Lung (tissue), 11 donors: ENCODE measurements at regions not wholly inside any gene's neighbourhood (a gene's known extent, or its start where the extent isn't known, plus 50 kb on each side); places are given as distances from the start of the nearest gene placed in this dataset.

ENCODE experiments used
- ATAC-seq: fragments of 200-7000 bp; cut with Tn5 transposase; one replicate; pipeline ENCODE4 v1.9.1; 2020; ENCODE audit warnings: moderate number of reproducible peaks; ENCODE audit not compliant: insufficient read depth, low FRiP score
- DNase-seq, 3 donors: peaks; one replicate each; pipeline ENCODE4 v3.0.0-alpha.2; 2013 to 2017
- H3K27ac ChIP-seq, 2 donors: one replicate each; pipeline ENCODE4 v1.5.1; 2013; ENCODE audit warnings: mild to moderate bottlenecking in 2 of 2, moderate library complexity in 2 of 2, control low read depth in 1 of 2, inconsistent platforms in 1 of 2, low read depth in 1 of 2, low read length in 1 of 2
- H3K27me3 ChIP-seq, 3 donors: one replicate each; pipeline ENCODE4 v1.5.1; 2013; ENCODE audit warnings: low read length in 2 of 3; ENCODE audit not compliant: control insufficient read depth in 3 of 3, insufficient read depth in 3 of 3
- H3K36me3 ChIP-seq, 4 donors: one replicate each; pipeline ENCODE4 v1.5.1; 2013; ENCODE audit warnings: low read length in 4 of 4, mild to moderate bottlenecking in 1 of 4, moderate library complexity in 1 of 4; ENCODE audit not compliant: control insufficient read depth in 4 of 4, insufficient read depth in 4 of 4
- H3K4me1 ChIP-seq, 5 donors: one replicate each; pipeline ENCODE4 v1.5.1; 2013; ENCODE audit warnings: low read length in 5 of 5, mild to moderate bottlenecking in 2 of 5, moderate library complexity in 1 of 5; ENCODE audit not compliant: control insufficient read depth in 5 of 5, insufficient read depth in 5 of 5
- H3K4me3 ChIP-seq: one replicate; pipeline ENCODE4 v1.5.1; 2013; ENCODE audit warnings: mild to moderate bottlenecking, control low read depth, moderate library complexity
- H3K9ac ChIP-seq, 2 donors: one replicate each; pipeline ENCODE4 v1.5.1; 2013; ENCODE audit warnings: low read length in 2 of 2, control low read depth in 1 of 2; ENCODE audit not compliant: insufficient read depth in 1 of 2
- H3K9me3 ChIP-seq, 4 donors: one replicate each; pipeline ENCODE4 v1.5.1; 2013; ENCODE audit warnings: low read length in 3 of 4, mild to moderate bottlenecking in 1 of 4, moderate library complexity in 1 of 4; ENCODE audit not compliant: control insufficient read depth in 4 of 4, insufficient read depth in 3 of 4
- CTCF ChIP-seq: IDR thresholded peaks from 2 replicates; pipeline ENCODE4 v1.5.1; 2012; ENCODE audit warnings: mild to moderate bottlenecking; ENCODE audit errors: control extremely low read depth, extremely low read depth
- WGBS, 2 donors: extraction: QIAGEN DNeasy Blood & Tissue Kit; methylation state at CpG; one replicate each; pipeline ENCODE4 v1.1.7; 2013; 5-methylcytosine and 5-hydroxymethylcytosine counted together
- donor health status: control.
- donor health status: control.
- donor health status: Bipolar disorder and iron deficiency.
- donor health status: healthy.
- donor health status: DM: yes; HTN: yes; CAD: no.

GRCh38 chr11:90851196-90851595 lies 628.3 kb upstream of the CHORDC1 start:
- no peak for DNase-seq
- Histone ChIP-seq H3K27ac (no peak overlapping the region), H3K27me3 (no peaks in the 10 kb centered on the region), H3K9ac (no peak overlapping the region), H3K36me3 (no peaks in the 10 kb centered on the region), H3K9me3 (no peaks in the 10 kb centered on the region), H3K4me1 (no peaks in the 10 kb centered on the region), H3K4me3 (no peak overlapping the region)
- no peak for ATAC-seq
- TF ChIP-seq CTCF = no peak

DNA sequence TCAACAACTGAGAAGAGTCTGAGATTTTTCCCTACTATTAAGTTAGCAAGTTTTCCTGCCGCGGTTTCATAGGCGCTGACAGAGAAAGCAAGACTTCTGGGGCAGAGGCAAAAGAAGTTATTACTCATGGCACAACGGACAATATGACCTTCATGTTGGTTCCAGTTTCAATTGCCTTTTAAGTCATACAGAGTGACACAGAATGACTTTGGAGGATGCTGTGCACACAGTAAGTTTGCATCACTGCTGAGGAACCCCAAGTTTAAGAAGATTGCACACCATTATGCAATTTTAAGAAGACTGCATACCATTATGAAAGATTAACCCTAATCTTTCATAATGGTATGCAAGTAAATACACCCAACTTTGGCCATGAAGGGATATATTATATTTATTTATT lies 626.5 kb upstream of the CHORDC1 start:
- Histone ChIP-seq H3K9ac (no peak overlapping the region), H3K27ac (no peak overlapping the region), H3K27me3 (no peaks in the 10 kb centered on the region), H3K4me1 (no peaks in the 10 kb centered on the region), H3K36me3 (no peaks in the 10 kb centered on the region), H3K4me3 (no peak overlapping the region), H3K9me3 (no peaks in the 10 kb centered on the region)
- no peak for TF ChIP-seq CTCF
- DNase-seq (no peak), ATAC-seq (no peak)
- WGBS, 2 donors = 93 to 95% methylated on average over 4 of the region's 4 CpGs

DNA sequence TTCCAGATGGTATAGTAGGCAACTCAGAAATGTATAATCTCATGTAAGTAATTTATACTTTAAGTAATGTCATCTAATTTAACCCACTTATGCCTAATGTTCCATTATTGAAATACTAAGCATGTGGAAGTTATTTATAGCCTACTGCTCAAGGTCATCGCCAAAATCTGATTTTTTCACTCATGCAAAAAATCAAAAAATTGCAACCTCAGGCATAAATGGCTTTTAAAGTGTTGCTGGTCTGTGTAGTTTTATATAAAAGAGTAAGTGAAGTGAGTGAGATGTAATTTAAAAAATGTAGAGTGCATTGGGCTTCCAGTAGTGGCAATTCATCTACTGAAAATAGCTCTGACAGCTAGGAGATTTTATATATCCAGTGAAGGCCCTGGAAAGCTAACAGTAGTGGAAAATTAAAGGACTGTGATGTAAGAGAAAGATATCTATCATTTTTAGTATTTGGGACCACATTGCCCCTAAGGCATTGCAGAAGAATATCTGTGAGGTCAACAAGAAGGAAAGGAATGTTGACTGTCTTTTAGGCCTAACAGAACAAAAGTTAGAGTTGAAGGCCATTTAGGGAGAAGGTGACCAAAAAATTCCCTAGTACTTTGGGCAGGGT lies 624.5 kb upstream of the CHORDC1 start:
- Histone ChIP-seq H3K27ac (no peak overlapping the region), H3K4me1 (no peaks in the 10 kb centered on the region), H3K4me3 (no peak overlapping the region), H3K36me3 (no peaks in the 10 kb centered on the region), H3K27me3 (no peaks in the 10 kb centered on the region), H3K9ac (no peak overlapping the region), H3K9me3 (no peaks in the 10 kb centered on the region)
- TF ChIP-seq CTCF = no peak
- 88 to 91% methylated on average over 1 of the region's 1 CpG for WGBS, 2 donors
- DNase-seq = no peak
- no peak for ATAC-seq

DNA sequence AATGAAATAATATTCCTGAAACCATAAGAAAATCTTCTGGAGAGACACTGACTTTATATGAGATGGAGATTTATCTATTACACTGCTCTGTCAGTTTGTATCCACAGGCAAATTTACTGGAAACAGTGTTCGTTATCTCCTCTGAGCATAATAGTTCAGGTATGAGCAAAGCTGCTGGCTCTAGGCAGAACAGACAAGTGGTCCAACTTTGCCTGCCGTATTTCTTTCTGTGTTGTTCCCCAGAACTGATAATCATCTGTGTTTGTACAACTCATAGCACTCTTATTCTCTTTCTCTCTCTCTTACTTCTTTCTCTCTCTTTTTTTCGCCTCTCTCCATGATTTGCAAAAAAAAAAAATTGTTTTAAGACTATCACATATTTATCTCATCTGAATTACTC lies 623.8 kb upstream of the CHORDC1 start:
- ATAC-seq (no peak), DNase-seq (no peak)
- H3K4me3 ChIP-seq = no peak overlapping the region
- H3K27ac ChIP-seq = no peak overlapping the region
- no peaks in the 10 kb centered on the region for H3K36me3 ChIP-seq
- no peaks in the 10 kb centered on the region for H3K4me1 ChIP-seq
- TF ChIP-seq CTCF = no peak
- no peaks in the 10 kb centered on the region for H3K9me3 ChIP-seq
- no peaks in the 10 kb centered on the region for H3K27me3 ChIP-seq
- WGBS, 2 donors = 74 to 79% methylated on average over 3 of the region's 3 CpGs
- H3K9ac ChIP-seq = no peak overlapping the region
